A673 (cell line): ENCODE measurements at regions not wholly inside any gene's neighbourhood (a gene's known extent, or its start where the extent isn't known, plus 50 kb on each side); places are given as distances from the start of the nearest gene placed in this dataset.

ENCODE experiments used
- BruUV-seq: library from RNA; stranded (reverse); fragments of 400-500 nt; replicated peaks from 2 replicates; lab custom pipeline; 2021; lab: Mats Ljungman, UMichigan
- CTCF ChIA-PET: fragments of 300-600 bp; sonication (Branson Sonifier 250); formaldehyde crosslinking; loops from one replicate; lab custom pipeline; 2022; ENCODE audit warnings: antibody characterized with exemption; lab: Charles Lee
- POLR2A ChIA-PET: fragments of 300-600 bp; sonication (Branson Sonifier 250); formaldehyde crosslinking; loops from one replicate; lab custom pipeline; 2022; ENCODE audit warnings: antibody characterized with exemption; ENCODE audit not compliant: low non-redundant PET; lab: Charles Lee
- DNase-seq: peaks from one replicate; pipeline ENCODE4 v3.0.0-alpha.2; 2015; ENCODE audit warnings: low spot score
- H3K27ac ChIP-seq: fragments of 200-600 bp; sonication (generic); 2 replicates; pipeline ENCODE4 v1.5.1; 2016; ENCODE audit warnings: mixed run types, low read depth, mild to moderate bottlenecking, mixed read lengths, antibody characterized with exemption, low read length; ENCODE audit not compliant: poor library complexity, severe bottlenecking
- H3K27me3 ChIP-seq: fragments of 200-600 bp; sonication (generic); replicated peaks from 2 replicates; pipeline ENCODE4 v1.6.1; 2017; ENCODE audit warnings: mixed run types, low read depth, mild to moderate bottlenecking, mixed read lengths, antibody characterized with exemption, low read length; ENCODE audit not compliant: insufficient read depth, poor library complexity
- H3K36me3 ChIP-seq: fragments of 200-600 bp; sonication (generic); 2 replicates; pipeline ENCODE4 v1.6.1; 2016; ENCODE audit warnings: mixed run types, mild to moderate bottlenecking, mixed read lengths, antibody characterized with exemption, low read length; ENCODE audit not compliant: insufficient read depth, poor library complexity, severe bottlenecking
- H3K4me1 ChIP-seq: fragments of 200-600 bp; sonication (generic); 2 replicates; pipeline ENCODE4 v1.6.1; 2017; ENCODE audit warnings: mixed run types, mild to moderate bottlenecking, mixed read lengths, antibody characterized with exemption, low read length; ENCODE audit not compliant: insufficient read depth, poor library complexity, severe bottlenecking
- H3K4me3 ChIP-seq: fragments of 200-600 bp; sonication (generic); 2 replicates; pipeline ENCODE4 v1.5.1; 2016; ENCODE audit warnings: low read depth, mixed run types, mild to moderate bottlenecking, mixed read lengths, low read length; ENCODE audit not compliant: poor library complexity, severe bottlenecking
- H3K9me3 ChIP-seq: fragments of 200-600 bp; sonication (generic); 2 replicates; pipeline ENCODE4 v1.6.1; 2016; ENCODE audit warnings: mixed run types, low read depth, mild to moderate bottlenecking, mixed read lengths, antibody characterized with exemption, low read length; ENCODE audit not compliant: poor library complexity, severe bottlenecking
- EZH2 ChIP-seq: fragments of 200-600 bp; sonication (generic); IDR thresholded peaks from 2 replicates; pipeline ENCODE4 v1.6.1; 2017; ENCODE audit warnings: borderline replicate concordance, low read depth, mild to moderate bottlenecking, mixed read lengths, antibody characterized with exemption, low read length; ENCODE audit not compliant: poor library complexity, severe bottlenecking
- intact Hi-C: fragments of 100-400 bp; cut with micrococcal nuclease; formaldehyde crosslinking; loops from one replicate; pipeline ENCODE4 v1.10.0; 2022; ENCODE audit not compliant: unreplicated experiment
- TF ChIP-seq, protein P1 (sequence below): fragments of 300-800, 200-600 bp; sonication (generic); conservative IDR thresholded peaks from 2 replicates; pipeline ENCODE4 v1.5.1; 2017; ENCODE audit warnings: low read depth, mild to moderate bottlenecking, antibody characterized with exemption, low read length, moderate library complexity, mixed read lengths

DNA sequence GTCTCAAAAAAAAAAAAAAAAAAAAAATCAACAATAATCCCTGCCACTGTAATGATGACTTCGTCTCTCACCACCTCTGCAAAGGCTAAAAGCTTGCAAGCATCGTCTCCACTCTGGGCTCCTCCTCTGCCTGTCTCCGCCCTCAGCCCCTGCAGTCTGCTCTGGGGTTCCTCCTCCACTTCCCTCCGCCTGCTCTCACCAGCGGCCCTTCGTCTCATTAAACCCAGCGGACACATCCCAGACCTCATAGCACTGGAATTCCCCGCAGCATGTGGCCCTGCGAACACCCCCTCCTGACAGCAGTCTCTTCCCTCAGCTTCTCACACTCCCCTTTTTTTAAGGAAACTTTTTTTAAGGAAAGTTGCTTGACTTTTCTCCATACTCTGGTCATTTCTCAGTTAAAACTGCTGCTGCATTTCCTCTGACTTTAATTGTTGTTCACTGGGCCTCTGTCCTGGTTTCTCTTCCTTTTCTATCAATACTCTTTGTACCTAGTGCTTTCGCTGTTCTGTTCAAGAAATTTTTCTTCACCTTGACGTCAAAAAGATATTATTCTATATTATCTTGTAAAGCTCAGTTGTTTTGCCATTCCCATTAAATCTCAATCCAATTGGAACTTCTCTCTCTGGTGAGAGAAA is 70.9 kb upstream of the PLEKHG1 start:
- Histone ChIP-seq H3K4me3 (no peak overlapping the region), H3K4me1 (no peaks in the 10 kb centered on the region), H3K36me3 (no peaks in the 10 kb centered on the region), H3K9me3 (no peaks in the 10 kb centered on the region), H3K27me3 (no peaks in the 10 kb centered on the region), H3K27ac (no peak overlapping the region)
- CTCF ChIA-PET: no interaction called here
- DNase-seq: peak; percentile 43
- POLR2A ChIA-PET: no interaction called here
- intact Hi-C loops: no loop called here
- BruUV-seq: no TSS peak
- TF ChIP-seq, protein P1, sequence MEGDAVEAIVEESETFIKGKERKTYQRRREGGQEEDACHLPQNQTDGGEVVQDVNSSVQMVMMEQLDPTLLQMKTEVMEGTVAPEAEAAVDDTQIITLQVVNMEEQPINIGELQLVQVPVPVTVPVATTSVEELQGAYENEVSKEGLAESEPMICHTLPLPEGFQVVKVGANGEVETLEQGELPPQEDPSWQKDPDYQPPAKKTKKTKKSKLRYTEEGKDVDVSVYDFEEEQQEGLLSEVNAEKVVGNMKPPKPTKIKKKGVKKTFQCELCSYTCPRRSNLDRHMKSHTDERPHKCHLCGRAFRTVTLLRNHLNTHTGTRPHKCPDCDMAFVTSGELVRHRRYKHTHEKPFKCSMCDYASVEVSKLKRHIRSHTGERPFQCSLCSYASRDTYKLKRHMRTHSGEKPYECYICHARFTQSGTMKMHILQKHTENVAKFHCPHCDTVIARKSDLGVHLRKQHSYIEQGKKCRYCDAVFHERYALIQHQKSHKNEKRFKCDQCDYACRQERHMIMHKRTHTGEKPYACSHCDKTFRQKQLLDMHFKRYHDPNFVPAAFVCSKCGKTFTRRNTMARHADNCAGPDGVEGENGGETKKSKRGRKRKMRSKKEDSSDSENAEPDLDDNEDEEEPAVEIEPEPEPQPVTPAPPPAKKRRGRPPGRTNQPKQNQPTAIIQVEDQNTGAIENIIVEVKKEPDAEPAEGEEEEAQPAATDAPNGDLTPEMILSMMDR: no peak
- no peak for TF ChIP-seq EZH2

DNA sequence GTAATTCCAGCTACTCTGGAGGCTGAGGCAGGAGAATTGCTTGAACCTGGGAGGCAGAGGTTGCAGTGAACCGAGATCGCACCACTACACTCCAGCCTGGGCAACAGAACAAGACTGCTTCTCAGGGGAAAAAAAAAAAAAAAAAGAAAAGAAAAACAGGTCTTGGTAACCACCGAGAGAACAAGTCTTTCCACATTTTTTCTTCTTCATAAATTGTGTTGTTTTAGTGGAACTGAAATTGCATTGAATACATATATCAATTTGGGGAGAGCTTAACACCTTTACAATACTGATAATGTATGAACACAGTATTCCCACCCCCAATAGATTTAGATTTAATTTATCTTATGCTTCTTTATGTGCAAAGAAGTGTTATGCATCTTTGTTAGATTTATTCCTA is 70.0 kb upstream of the PLEKHG1 start:
- intact Hi-C loops: no loop called here
- no peak overlapping the region for H3K27ac ChIP-seq
- H3K36me3 ChIP-seq: no peaks in the 10 kb centered on the region
- no TSS peak for BruUV-seq
- no peak for DNase-seq
- TF ChIP-seq, protein P1: no peak
- TF ChIP-seq EZH2: no peak
- H3K4me3 ChIP-seq: no peak overlapping the region
- no peaks in the 10 kb centered on the region for H3K4me1 ChIP-seq
- ChIA-PET POLR2A (interaction anchor here (0.6 kb wide), 1 partner anchor 119 kb away, joined by 3 read pairs; no protein-coding TSS in a partner anchor), CTCF (no interaction called here)
- no peaks in the 10 kb centered on the region for H3K9me3 ChIP-seq
- no peaks in the 10 kb centered on the region for H3K27me3 ChIP-seq

DNA sequence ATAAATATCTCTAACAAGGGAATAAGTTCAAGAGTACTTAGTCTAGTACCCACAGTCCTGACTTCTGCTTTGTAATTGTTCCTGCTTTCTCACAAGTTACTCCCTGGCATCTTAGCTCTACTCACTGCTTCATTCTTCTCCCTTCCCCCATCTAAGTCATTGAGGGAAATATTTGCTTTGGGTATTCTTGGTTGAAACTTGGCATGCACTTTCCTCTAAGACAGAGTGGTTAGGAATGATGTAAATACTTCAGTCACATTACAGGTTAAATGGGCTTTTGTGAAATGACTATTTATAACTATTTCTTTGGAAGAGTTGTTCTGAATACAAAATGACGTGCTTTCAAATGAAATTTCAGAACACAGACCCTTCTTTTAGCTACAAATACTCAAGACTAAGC is 67.7 kb upstream of the PLEKHG1 start:
- H3K9me3 ChIP-seq: no peaks in the 10 kb centered on the region
- no peak overlapping the region for H3K4me3 ChIP-seq
- no peaks in the 10 kb centered on the region for H3K4me1 ChIP-seq
- H3K36me3 ChIP-seq: no peaks in the 10 kb centered on the region
- no peak overlapping the region for H3K27ac ChIP-seq
- TF ChIP-seq, protein P1: no peak
- no peak for TF ChIP-seq EZH2
- ChIA-PET CTCF (no interaction called here), POLR2A (no interaction called here)
- intact Hi-C loops: no loop called here
- no peak for DNase-seq
- H3K27me3 ChIP-seq: no peaks in the 10 kb centered on the region
- BruUV-seq: no TSS peak
